Activated naive CD4-positive, alpha-beta T cell treated with anti-CD3 and anti-CD28 coated beads, Interleukin-2, amount 50 U/mL, for 24 hours (primary cell): ENCODE measurements at regions not wholly inside any gene's neighbourhood (a gene's known extent, or its start where the extent isn't known, plus 50 kb on each side); places are given as distances from the start of the nearest gene placed in this dataset.
"Not testable (repeated sequence)": the region's sequence is repeated elsewhere in the genome, so short reads cannot be mapped to it uniquely, and the experiment has no call there.

Source experiments
- H3K27ac Mint-ChIP-seq: one replicate; pipeline ENCODE4 v1.8.0; 2021; ENCODE audit warnings: mild to moderate bottlenecking, mixed read lengths
- H3K27me3 Mint-ChIP-seq: one replicate; pipeline ENCODE4 v1.8.0; 2021; ENCODE audit warnings: mixed read lengths
- H3K36me3 Mint-ChIP-seq: one replicate; pipeline ENCODE4 v1.8.0; 2021; ENCODE audit warnings: mixed read lengths
- H3K4me1 Mint-ChIP-seq: one replicate; pipeline ENCODE4 v1.8.0; 2021; ENCODE audit warnings: mixed read lengths
- H3K4me3 Mint-ChIP-seq: one replicate; pipeline ENCODE4 v1.8.0; 2021; ENCODE audit warnings: mild to moderate bottlenecking, mixed read lengths
- H3K9me3 Mint-ChIP-seq: one replicate; pipeline ENCODE4 v1.8.0; 2021; ENCODE audit warnings: mixed read lengths

DNA sequence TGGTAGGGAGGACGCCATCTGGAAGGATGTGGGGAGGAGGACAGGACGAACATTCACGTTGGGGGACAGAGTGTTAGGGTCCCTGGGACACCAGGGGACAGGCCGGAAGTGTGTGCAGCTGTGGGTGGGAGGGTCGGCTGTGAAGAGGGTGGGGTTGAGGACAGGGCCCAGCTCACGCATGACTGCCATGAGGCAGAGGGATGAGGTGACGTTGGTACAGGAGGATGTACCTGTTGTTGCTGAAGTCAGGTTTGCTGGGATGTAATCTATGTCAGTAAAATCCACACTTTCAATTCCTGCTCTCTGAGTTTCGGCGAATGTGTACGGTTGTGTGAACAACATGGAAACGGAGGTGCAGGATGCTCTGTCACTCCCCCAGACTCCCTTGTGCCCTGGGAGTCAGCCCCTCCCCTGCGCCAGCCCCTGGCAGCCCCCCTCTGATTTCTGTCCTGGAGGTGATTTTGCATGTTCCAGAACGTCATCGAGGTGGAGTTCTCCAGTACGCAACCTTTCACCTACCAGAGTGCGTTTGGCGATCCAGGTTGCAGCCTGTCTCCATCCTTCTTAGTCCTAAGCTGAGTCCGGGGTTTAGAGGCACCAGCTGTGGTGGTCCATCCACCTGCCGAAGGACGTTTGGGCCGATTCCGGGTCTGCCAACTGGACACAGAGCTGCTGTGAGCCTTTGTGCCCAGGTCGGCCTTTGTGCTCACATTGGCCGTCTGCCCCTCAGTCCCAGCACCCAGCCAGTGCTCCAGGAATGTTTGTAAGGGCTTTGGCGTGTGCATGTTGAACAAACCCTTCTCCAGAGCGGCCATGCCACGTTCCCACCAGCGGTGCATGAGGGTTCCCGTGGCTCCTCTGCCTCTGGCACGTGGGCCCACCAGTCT, 203.2 kb downstream of the NPIPB11 start:
- H3K27me3 Mint-ChIP-seq, H3K27ac Mint-ChIP-seq, H3K9me3 Mint-ChIP-seq, H3K4me3 Mint-ChIP-seq, H3K36me3 Mint-ChIP-seq, H3K4me1 Mint-ChIP-seq: not testable (repeated sequence)

DNA sequence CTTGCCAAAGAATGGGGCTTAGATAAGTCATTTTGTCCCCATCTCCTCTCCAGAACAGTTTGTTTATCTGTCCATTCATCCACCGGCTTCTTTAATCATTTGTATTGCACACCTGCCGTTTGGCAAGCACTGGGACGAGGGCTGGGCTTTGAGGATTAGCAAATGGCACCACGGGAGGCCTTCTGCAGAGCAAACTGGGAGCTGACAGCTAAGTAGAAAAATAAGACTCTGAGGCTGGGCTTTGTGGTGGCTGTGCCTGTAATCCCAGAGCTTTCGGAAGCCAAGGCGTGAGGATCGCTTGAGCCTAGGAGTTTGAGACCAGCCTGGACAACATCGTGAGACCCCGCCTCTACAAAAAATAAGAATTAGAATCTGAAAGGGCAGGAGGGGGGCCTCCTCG, 203.9 kb downstream of the NPIPB11 start:
- H3K4me3 Mint-ChIP-seq, H3K27me3 Mint-ChIP-seq, H3K4me1 Mint-ChIP-seq, H3K27ac Mint-ChIP-seq, H3K36me3 Mint-ChIP-seq, H3K9me3 Mint-ChIP-seq: not testable (repeated sequence)

DNA sequence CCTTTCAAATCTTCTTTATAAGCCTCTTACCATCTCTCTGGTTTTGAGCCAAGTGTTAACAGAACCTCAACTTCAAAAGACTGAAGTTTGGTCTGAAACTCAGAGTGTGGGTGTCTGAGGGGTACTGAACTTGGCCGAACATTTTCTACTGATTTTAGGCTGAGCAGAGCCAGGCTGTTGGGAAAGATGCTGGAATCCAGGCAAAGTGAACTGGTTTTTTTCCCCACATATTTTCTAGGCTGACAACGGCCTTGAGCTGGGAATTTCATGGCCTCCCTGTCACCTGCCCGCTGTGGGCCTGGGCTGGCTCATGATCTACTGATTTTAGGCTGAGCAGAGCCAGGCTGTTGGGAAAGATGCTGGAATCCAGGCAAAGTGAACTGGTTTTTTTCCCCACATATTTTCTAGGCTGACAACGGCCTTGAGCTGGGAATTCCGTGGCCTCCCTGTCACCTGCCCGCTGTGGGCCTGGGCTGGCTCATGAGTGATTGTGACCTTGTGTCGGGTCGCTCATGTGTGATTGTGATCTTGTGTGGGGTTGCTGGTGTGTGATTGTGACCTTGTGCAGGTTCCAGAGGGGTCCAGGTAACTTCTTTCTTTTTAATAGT, 204.4 kb downstream of the NPIPB11 start:
- H3K27me3 Mint-ChIP-seq, H3K36me3 Mint-ChIP-seq, H3K27ac Mint-ChIP-seq, H3K4me1 Mint-ChIP-seq, H3K4me3 Mint-ChIP-seq, H3K9me3 Mint-ChIP-seq: not testable (repeated sequence)

DNA sequence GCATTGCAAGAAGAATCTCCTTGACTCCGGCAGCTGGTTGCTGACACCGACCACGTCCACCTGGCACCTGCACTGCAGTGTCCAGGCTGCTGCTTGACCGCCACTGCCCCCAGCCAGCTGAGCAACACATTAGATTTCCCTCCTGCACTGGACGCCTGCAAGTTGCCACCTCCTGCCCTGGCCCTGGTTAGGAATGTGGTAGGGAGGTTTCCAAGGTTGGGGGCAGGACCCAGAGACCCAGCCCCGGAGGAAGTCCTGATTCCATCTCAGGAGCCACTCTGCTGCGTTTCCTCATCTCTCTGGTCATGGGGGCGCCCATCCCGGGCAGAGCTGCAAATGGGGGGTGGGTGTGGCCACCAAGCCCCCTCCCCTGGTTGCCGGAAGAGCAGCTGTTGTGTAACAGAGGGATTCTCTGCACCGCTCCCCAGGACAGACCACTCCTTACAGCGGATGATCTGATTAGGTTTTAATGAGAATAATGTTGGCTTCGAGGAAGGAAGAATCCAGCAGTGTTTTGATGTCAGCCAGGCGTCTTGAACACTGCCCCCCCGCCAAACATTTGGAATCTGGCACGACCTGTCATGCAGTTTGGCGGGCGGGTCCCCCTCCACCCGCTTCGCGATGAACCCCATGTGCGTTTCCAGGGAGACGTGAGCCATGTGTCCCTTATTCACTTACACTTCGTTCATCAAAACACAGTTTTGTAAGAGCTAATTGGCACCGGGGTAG, 205.1 kb downstream of the NPIPB11 start:
- H3K27me3 Mint-ChIP-seq, H3K27ac Mint-ChIP-seq, H3K36me3 Mint-ChIP-seq, H3K9me3 Mint-ChIP-seq, H3K4me1 Mint-ChIP-seq, H3K4me3 Mint-ChIP-seq: not testable (repeated sequence)

DNA sequence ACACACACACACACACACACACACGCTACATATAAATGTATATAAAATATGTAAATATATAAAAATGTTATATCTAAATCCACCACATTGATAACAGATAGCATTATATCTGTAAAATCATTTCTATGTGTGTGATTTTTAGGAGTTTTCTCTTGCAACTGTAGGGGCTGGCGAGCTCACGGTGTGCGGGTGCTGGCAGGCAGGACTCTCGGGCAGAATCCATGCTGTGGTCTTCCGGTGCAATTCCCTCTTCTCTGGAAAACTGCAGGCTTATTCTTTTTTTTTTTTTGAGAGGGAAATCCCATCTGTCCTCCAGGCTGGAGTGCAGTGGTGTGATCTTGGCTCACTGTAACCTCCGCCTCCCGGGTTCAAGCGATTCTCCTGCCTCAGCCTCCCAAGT, 205.8 kb downstream of the NPIPB11 start:
- H3K4me1 Mint-ChIP-seq, H3K36me3 Mint-ChIP-seq, H3K9me3 Mint-ChIP-seq, H3K27me3 Mint-ChIP-seq, H3K4me3 Mint-ChIP-seq, H3K27ac Mint-ChIP-seq: not testable (repeated sequence)

DNA sequence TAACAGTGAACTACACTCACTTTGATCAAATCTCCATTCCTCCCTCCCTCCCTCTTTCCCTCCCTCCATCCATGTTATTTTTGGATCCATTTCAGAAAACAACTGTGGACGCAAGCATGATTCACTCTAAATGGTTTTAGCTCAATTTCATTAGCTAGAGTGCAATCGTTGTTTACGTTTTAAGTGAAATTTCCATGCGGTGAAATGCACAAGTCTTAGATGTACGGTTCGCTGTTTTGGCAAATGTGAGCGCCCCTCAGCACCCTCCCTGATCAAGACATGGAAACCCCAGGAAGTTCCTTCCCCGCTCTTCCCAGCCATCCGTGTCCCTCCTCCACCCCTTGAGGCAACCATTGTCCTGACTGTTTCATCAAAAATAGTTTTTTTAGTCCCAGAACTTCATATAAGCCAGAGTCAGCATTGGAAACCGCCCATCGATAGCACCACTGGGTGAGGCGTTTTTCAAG, 206.3 kb downstream of the NPIPB11 start:
- H3K9me3 Mint-ChIP-seq, H3K27me3 Mint-ChIP-seq, H3K4me1 Mint-ChIP-seq, H3K36me3 Mint-ChIP-seq, H3K27ac Mint-ChIP-seq, H3K4me3 Mint-ChIP-seq: not testable (repeated sequence)

DNA sequence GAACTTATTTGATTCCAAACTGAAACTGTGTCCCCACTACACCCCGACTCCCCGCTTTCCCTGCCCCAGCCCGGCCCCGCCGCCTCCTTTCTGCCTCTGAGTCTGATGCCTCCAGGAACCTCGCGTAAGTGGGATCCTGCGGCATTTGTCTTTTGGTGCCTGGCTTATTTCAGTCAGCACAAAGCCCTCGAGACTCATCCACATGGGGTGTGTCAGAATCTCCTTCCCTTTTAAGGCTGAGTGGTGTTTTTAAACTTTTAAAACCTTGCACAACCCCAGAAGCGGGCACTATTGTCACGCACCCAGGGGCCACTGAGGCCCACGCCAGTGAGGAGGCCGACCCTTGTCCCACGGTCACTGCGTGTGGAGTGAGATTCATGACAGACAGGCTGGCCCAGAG, 206.9 kb downstream of the NPIPB11 start:
- H3K36me3 Mint-ChIP-seq, H3K9me3 Mint-ChIP-seq, H3K4me1 Mint-ChIP-seq, H3K27me3 Mint-ChIP-seq, H3K27ac Mint-ChIP-seq, H3K4me3 Mint-ChIP-seq: not testable (repeated sequence)

DNA sequence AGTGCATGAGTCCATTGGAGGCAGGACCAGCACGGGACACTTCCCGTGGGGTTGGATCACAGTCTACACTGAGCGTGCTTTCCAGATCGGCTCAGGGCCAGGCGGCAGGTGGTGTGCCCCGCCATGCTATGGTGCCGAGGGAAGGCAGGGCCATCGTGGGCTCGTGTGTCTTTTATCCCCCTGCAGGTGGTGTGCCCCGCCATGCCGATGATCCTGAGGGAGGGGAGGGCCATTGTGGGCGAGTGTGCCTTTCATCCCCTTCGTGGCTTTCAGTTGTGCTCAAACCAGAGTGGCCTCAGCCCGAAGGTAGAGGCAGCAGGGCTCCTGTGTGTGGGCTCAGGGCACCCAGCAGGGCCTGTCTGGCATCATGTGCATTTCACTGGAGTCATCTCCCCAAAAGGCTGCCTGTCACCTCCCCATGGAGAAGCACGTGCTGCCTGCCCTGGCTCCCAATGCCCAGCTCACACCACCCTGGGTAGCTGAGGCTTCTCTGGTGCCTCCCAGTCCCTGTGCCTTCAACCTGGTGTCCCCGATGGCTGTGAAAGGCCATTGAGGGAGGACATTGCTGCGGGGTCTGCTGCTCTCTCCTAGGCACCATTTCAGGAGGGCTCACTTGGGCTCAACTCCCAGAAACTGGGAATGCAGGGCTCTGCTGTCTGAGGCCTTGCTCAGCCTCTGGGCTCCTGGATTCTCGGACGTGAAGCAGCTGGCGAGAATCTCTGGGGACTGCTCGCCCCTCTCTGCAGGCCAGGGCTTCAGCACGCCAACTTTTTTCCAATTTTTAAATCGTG, 207.6 kb downstream of the NPIPB11 start:
- no peaks in the 10 kb centered on the region for H3K36me3 Mint-ChIP-seq
- H3K27me3 Mint-ChIP-seq: no peaks in the 10 kb centered on the region
- no peak overlapping the region for H3K4me3 Mint-ChIP-seq
- H3K27ac Mint-ChIP-seq: no peak overlapping the region
- no peaks in the 10 kb centered on the region for H3K9me3 Mint-ChIP-seq
- no peaks in the 10 kb centered on the region for H3K4me1 Mint-ChIP-seq

DNA sequence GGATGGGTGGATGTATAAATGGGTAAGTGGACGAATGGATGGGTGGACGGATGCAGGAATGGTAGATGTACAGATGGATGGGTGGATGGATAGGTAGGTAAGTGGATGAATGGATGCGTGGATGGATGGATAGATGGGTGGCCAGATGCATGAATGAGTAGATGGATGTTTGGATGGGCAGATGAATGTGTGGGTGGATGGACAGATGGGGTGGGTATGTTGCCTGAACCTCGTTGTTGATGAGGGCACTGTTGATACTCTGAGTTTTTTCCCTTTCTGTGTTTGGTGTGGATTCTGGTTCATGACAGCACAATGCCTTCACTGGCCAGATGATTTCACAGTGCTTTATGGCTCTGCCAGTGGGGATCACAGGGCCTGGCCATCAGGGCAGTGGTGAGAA, 208.3 kb downstream of the NPIPB11 start:
- no peaks in the 10 kb centered on the region for H3K36me3 Mint-ChIP-seq
- H3K27ac Mint-ChIP-seq: no peak overlapping the region

DNA sequence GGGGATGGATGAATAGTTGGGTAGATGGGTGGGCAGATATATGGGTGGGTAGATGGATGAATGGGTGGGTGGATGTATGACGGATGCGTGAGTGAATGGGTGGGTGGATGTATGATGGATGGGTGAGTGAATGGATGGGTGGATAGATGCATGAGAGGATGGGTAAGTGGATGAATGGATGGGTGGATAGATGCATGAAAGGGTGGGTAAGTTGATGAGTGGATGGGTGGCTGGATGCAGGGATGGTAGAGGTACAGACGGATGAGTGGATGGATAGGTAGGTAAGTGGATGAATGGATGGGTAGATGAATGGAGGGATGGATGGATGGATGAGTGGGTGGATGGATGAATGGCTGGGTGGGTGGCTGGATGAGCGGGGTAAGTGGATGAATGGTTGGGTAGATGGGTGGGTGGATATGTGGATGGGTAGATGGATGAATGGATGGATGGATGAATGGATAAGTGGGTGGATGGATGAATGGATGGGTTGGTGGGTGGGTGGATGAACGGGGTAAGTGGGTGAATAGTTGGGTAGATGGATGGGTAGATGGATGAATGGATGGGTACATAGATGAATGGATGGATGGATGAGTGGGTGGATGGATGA, 208.9 kb downstream of the NPIPB11 start:
- not testable (repeated sequence) for H3K27ac Mint-ChIP-seq, H3K36me3 Mint-ChIP-seq, H3K4me3 Mint-ChIP-seq, H3K4me1 Mint-ChIP-seq, H3K9me3 Mint-ChIP-seq, H3K27me3 Mint-ChIP-seq

More for the DNA sequence above, 208.3 kb downstream of the NPIPB11 start:
- Mint-ChIP-seq H3K4me3 (no peak overlapping the region), H3K27me3 (no peaks in the 10 kb centered on the region), H3K9me3 (no peaks in the 10 kb centered on the region), H3K4me1 (no peaks in the 10 kb centered on the region)

DNA sequence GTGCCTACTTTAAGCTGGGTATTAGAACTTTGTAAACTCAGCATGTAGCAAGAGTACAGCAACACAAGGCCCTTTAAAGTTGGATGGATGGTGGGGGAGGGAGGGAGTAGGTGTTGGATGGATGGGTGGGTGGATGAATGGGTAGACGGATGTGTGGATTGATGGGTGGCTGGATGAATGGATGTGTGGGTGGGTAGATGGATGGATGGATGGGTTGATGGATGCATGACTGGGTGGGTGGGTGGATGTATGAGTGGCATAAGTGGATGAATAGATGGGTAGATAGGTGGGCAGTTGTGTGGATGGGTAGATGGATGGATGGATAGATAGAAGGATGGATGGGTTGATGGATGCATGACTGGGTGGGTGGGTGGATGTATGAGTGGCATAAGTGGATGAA, 209.8 kb downstream of the NPIPB11 start:
- H3K9me3 Mint-ChIP-seq, H3K27ac Mint-ChIP-seq, H3K27me3 Mint-ChIP-seq, H3K4me3 Mint-ChIP-seq, H3K4me1 Mint-ChIP-seq, H3K36me3 Mint-ChIP-seq: not testable (repeated sequence)

DNA sequence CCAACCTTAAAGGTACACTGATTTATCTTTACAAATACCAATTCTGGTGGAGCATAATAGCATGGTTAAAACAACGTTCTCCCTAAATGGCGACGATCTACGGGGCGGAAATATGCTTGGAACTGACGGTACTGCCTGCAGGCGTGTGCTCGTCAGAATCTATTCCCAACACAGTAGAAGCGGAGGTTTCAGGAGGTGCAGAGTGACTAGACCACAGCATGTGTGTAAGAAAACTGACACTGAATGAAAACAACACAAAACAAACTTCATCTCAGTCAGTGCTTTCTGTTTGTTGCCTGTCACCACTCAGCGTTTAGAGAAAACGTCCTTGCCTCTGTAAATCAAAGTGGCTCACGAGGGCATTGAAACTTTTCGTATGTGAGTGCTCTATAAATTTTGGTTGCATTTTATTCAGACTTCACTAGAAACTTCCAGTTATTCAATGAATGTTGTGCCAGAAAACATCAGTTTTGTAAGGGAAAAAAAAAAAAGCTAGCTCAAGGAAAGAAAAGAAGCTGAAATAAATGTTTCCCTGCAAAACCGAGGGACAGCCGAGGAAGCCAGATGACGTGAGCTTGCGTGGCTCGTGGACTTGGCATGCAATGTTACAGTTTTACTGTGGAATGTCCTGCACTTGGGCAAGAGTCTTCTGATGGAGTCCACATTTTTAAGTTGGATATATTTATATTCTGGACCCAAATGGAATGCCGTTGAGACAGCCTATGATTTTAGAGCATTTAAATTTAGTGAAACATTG, 210.4 kb downstream of the LAT start:
- H3K4me3 Mint-ChIP-seq, H3K36me3 Mint-ChIP-seq, H3K27ac Mint-ChIP-seq, H3K4me1 Mint-ChIP-seq, H3K27me3 Mint-ChIP-seq, H3K9me3 Mint-ChIP-seq: not testable (repeated sequence)

DNA sequence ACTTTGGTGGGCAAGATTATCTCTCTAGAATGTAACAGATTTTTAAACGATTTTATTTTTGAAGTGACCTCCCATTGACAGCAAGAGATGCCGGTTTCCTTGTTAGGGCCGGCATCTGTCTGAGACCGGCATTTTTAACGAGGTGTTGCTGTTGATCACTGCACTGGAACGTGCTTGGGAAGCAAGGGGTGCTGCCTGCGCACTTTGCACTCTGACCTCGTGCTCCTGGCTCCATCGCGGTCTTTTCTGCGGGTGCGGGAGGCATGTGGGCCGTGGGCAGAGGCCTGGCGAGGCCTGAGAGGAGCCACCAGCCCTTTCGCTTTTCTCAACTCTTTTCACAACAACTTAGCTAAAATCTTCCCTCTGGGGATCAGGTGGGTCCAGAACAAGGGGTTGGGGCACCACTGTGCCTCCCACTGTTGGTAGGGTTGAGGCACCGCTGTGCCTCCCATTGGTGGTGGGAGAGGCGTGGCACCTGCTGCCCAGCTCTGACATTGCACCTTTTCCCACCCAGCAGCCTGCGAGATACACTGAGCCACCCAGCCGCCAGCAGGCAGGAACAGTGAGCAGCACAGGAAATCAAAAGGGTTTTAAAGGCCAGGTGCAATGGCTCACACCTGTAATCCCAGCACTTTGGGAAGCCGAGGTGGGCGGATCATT, 209.5 kb downstream of the LAT start:
- H3K27ac Mint-ChIP-seq, H3K9me3 Mint-ChIP-seq, H3K4me3 Mint-ChIP-seq, H3K4me1 Mint-ChIP-seq, H3K27me3 Mint-ChIP-seq, H3K36me3 Mint-ChIP-seq: not testable (repeated sequence)

DNA sequence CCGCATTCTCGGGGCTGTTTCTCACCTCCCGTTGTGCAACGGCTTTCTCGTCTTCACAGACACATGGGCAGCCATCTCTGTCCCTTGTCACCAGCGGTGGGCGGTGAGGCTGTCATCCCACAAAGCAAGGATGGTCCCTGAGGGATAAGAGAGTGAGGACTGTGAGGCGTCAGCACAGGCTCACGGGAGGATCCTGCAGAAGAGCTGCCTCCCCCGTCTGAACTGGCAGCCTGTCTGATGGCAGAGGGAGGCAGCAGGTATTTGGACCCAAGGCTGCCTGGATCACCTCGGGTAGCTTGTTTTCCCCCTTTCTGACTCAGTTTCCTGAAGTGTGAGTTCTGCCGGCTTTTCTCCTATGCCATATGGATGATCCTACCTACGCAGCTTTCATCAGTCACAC, 208.8 kb downstream of the LAT start:
- H3K36me3 Mint-ChIP-seq, H3K4me1 Mint-ChIP-seq, H3K27ac Mint-ChIP-seq, H3K27me3 Mint-ChIP-seq, H3K9me3 Mint-ChIP-seq, H3K4me3 Mint-ChIP-seq: not testable (repeated sequence)

DNA sequence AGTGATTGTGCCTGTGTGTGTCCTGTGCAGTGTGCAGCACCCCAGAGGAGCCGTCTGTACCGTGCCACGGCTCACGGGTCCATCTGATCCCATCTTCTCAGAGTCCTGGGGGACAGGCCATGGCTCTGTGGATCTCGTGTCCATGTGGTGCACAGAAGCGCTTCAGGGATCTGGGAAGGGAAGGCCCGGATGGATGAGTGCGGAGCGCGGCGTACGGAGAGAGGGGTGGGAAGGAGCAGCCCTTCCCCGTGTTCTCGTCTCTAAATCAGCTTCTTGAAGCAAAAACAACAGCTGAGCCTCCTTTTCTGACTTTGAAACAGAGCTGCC, 208.4 kb downstream of the LAT start:
- H3K36me3 Mint-ChIP-seq, H3K4me3 Mint-ChIP-seq, H3K9me3 Mint-ChIP-seq, H3K27me3 Mint-ChIP-seq, H3K27ac Mint-ChIP-seq, H3K4me1 Mint-ChIP-seq: not testable (repeated sequence)
